ENCODE measurements at regions not wholly inside any gene's neighbourhood (a gene's known extent, or its start where the extent isn't known, plus 50 kb on each side); places are given as distances from the start of the nearest gene placed in this dataset.
A peak's percentile ranks its signal among the peaks of the same experiment; 100 is the strongest.

- ATAC-seq (ENCODE audit: low read depth) (no peak), DNase-seq (ENCODE audit: low spot score) (no peak)
- peaks cover 7% of the 10 kb centered on the region for H3K4me1 ChIP-seq (ENCODE audit: insufficient read depth, poor library complexity, severe bottlenecking)
- no peaks in the 10 kb centered on the region for H3K36me3 ChIP-seq (ENCODE audit: low read depth)
- no peak for TF ChIP-seq CTCF (IDR thresholded peaks at IDR 0.05; ENCODE audit: poor library complexity, severe bottlenecking)
- H3K9me3 ChIP-seq (ENCODE audit: severe bottlenecking) = peaks cover 15% of the 10 kb centered on the region
- peak overlapping the region; percentile 26 for H3K27ac ChIP-seq (ENCODE audit: poor library complexity, severe bottlenecking)
- no peaks in the 10 kb centered on the region for H3K27me3 ChIP-seq (ENCODE audit: insufficient read depth, poor library complexity, severe bottlenecking)
- H3K4me3 ChIP-seq (ENCODE audit: severe bottlenecking) = no peak overlapping the region
These were observed 134.4 kb upstream of the SLC38A2 start for GRCh38 chr12:46506961-46507360.

GRCh38 chr12:46506198-46506597 lies 133.6 kb upstream of the SLC38A2 start:
- no peak overlapping the region for H3K27ac ChIP-seq (ENCODE audit: poor library complexity, severe bottlenecking)
- no peak for ATAC-seq (ENCODE audit: low read depth)
- H3K4me3 ChIP-seq (ENCODE audit: severe bottlenecking) = no peak overlapping the region
- DNase-seq (ENCODE audit: low spot score) = no peak
- TF ChIP-seq CTCF (IDR thresholded peaks at IDR 0.05; ENCODE audit: poor library complexity, severe bottlenecking) = no peak
- peaks cover 15% of the 10 kb centered on the region for H3K9me3 ChIP-seq (ENCODE audit: severe bottlenecking)
- no peaks in the 10 kb centered on the region for H3K36me3 ChIP-seq (ENCODE audit: low read depth)
- H3K4me1 ChIP-seq (ENCODE audit: insufficient read depth, poor library complexity, severe bottlenecking) = peaks cover 7% of the 10 kb centered on the region
- no peaks in the 10 kb centered on the region for H3K27me3 ChIP-seq (ENCODE audit: insufficient read depth, poor library complexity, severe bottlenecking)

- no peaks in the 10 kb centered on the region for H3K36me3 ChIP-seq (ENCODE audit: low read depth)
- TF ChIP-seq CTCF (IDR thresholded peaks at IDR 0.05; ENCODE audit: poor library complexity, severe bottlenecking) = no peak
- H3K27me3 ChIP-seq (ENCODE audit: insufficient read depth, poor library complexity, severe bottlenecking) = no peaks in the 10 kb centered on the region
- no peak overlapping the region for H3K27ac ChIP-seq (ENCODE audit: poor library complexity, severe bottlenecking)
- no peak for DNase-seq (ENCODE audit: low spot score)
- peaks cover 16% of the 10 kb centered on the region for H3K9me3 ChIP-seq (ENCODE audit: severe bottlenecking)
- peaks cover 7% of the 10 kb centered on the region for H3K4me1 ChIP-seq (ENCODE audit: insufficient read depth, poor library complexity, severe bottlenecking)
- no peak for ATAC-seq (ENCODE audit: low read depth)
- no peak overlapping the region for H3K4me3 ChIP-seq (ENCODE audit: severe bottlenecking)
These were observed 131.9 kb upstream of the SLC38A2 start for GRCh38 chr12:46504494-46504893.

- H3K27ac ChIP-seq (ENCODE audit: poor library complexity, severe bottlenecking) = no peak overlapping the region
- no peaks in the 10 kb centered on the region for H3K36me3 ChIP-seq (ENCODE audit: low read depth)
- peaks cover 7% of the 10 kb centered on the region for H3K4me1 ChIP-seq (ENCODE audit: insufficient read depth, poor library complexity, severe bottlenecking)
- H3K9me3 ChIP-seq (ENCODE audit: severe bottlenecking) = peaks cover 16% of the 10 kb centered on the region
- H3K4me3 ChIP-seq (ENCODE audit: severe bottlenecking) = no peak overlapping the region
- DNase-seq (ENCODE audit: low spot score) = no peak
- no peak for TF ChIP-seq CTCF (IDR thresholded peaks at IDR 0.05; ENCODE audit: poor library complexity, severe bottlenecking)
- no peak for ATAC-seq (ENCODE audit: low read depth)
- no peaks in the 10 kb centered on the region for H3K27me3 ChIP-seq (ENCODE audit: insufficient read depth, poor library complexity, severe bottlenecking)
These were observed 131.1 kb upstream of the SLC38A2 start for GRCh38 chr12:46503637-46504175.

- H3K4me3 ChIP-seq (ENCODE audit: severe bottlenecking) = no peak overlapping the region
- no peaks in the 10 kb centered on the region for H3K36me3 ChIP-seq (ENCODE audit: low read depth)
- peaks cover 11% of the 10 kb centered on the region for H3K9me3 ChIP-seq (ENCODE audit: severe bottlenecking)
- no peaks in the 10 kb centered on the region for H3K27me3 ChIP-seq (ENCODE audit: insufficient read depth, poor library complexity, severe bottlenecking)
- ATAC-seq (ENCODE audit: low read depth) (no peak), DNase-seq (ENCODE audit: low spot score) (no peak)
- H3K27ac ChIP-seq (ENCODE audit: poor library complexity, severe bottlenecking) = no peak overlapping the region
- no peaks in the 10 kb centered on the region for H3K4me1 ChIP-seq (ENCODE audit: insufficient read depth, poor library complexity, severe bottlenecking)
- TF ChIP-seq CTCF (IDR thresholded peaks at IDR 0.05; ENCODE audit: poor library complexity, severe bottlenecking) = no peak
These were observed 128.1 kb upstream of the SLC38A2 start for GRCh38 chr12:46500673-46501072.

Data from RWPE2 (cell line).